Mucosa of descending colon (tissue), 3 donors: ENCODE measurements at regions not wholly inside any gene's neighbourhood (a gene's known extent, or its start where the extent isn't known, plus 50 kb on each side); places are given as distances from the start of the nearest gene placed in this dataset.

Experiments used
- ATAC-seq: fragments of 200-7000 bp; cut with Tn5 transposase; one replicate; pipeline ENCODE4 v1.9.1; 2020; ENCODE audit warnings: mild to moderate bottlenecking, moderate library complexity
- DNase-seq, 3 donors: peaks; one replicate each; pipeline ENCODE4 v3.0.0-alpha.2; 2020
- H3K36me3 ChIP-seq: fragments of 200-600 bp; one replicate; pipeline ENCODE4 v1.8.0; 2021; ENCODE audit warnings: low read depth, mild to moderate bottlenecking
- H3K4me1 ChIP-seq: fragments of 200-600 bp; one replicate; pipeline ENCODE4 v1.8.0; 2021; ENCODE audit warnings: low read depth, mild to moderate bottlenecking
- H3K4me3 ChIP-seq: fragments of 200-600 bp; one replicate; pipeline ENCODE4 v1.8.0; 2021; ENCODE audit warnings: mild to moderate bottlenecking
- H3K9me3 ChIP-seq: fragments of 200-600 bp; one replicate; pipeline ENCODE4 v1.8.0; 2021; ENCODE audit warnings: mild to moderate bottlenecking
- CTCF ChIP-seq: fragments of 200-600 bp; IDR thresholded peaks from one replicate; pipeline ENCODE4 v1.8.0; 2022; ENCODE audit warnings: antibody characterized with exemption, mild to moderate bottlenecking
- intact Hi-C, 2 donors: fragments of 100-400 bp; cut with DNase I in 1 of 2; cut with micrococcal nuclease in 1 of 2; formaldehyde crosslinking; loops; one replicate each; pipeline versions ENCODE4 v1.11.0 to v1.11.1; 2022; cut with DNase I, micrococcal nuclease
- donor health status: DM: no; HTN: no; CAD: no; lungs with moderate emphysema.
- donor health status: DM: no; HTN: no; CAD: no.
- donor health status: DM: no; HTN: yes; CAD: no.

GRCh38 chr10:24009736-24010135, 199.2 kb upstream of the KIAA1217 start:
- no peak overlapping the region for H3K4me3 ChIP-seq
- DNase-seq (no peak), ATAC-seq (no peak)
- intact Hi-C loops = no loop called here
- no peaks in the 10 kb centered on the region for H3K36me3 ChIP-seq
- no peaks in the 10 kb centered on the region for H3K4me1 ChIP-seq
- TF ChIP-seq CTCF = no peak
- H3K9me3 ChIP-seq = no peaks in the 10 kb centered on the region

DNA sequence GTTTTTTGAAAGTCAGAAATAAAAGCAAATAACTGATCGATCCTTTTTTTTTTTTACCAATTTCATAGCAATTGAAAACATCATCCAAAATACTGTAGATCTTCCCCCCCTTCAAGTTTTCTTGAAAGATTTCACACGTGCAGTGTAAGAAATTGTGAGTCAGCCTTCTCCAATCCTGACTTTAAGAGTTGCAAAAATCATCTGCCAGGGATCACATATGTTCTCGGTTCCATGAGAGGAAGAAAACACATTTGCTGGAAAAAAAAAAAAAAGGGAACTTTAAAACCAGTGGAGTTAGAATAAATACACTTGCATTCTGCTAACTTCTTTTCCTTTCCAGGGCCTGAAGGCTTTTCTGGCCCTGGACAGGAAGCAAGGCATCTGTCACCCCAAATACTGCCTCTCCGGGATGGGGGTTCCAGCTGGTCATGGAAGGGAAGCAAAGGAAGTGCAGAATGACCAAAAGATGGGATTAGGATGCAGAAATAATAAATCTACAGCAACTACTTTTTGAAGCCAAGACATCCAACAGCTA, 198.4 kb upstream of the KIAA1217 start:
- TF ChIP-seq CTCF = no peak
- Histone ChIP-seq H3K4me3 (no peak overlapping the region), H3K4me1 (no peaks in the 10 kb centered on the region), H3K36me3 (no peaks in the 10 kb centered on the region), H3K9me3 (no peaks in the 10 kb centered on the region)
- ATAC-seq (no peak), DNase-seq (no peak)
- intact Hi-C loops = no loop called here

DNA sequence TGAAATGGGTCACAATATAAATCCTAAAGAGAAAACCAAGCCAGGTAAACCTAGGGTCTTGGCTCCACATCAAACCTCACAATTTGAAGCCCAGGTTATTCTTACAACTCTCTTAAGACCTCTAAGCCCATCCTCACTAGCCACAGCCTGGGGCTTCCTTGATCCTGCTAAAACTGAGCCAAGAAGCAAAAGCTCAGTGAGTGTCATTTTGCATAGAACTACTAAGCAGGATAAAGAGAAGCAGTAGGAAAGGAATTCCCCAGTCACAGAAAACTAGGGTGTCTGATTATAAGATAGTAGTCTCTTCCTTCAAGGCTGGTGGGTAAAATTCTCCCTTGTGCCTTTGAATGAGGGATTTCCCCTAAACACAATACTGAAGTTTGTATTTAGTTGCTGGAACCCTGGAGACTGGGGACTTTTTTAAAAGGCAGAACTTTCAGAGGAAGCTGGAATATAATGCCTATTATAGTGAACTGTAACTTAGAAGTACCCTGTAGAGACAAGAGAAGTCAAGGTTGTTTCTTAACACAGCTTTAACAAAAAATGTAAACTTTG, 196.6 kb upstream of the KIAA1217 start:
- no peaks in the 10 kb centered on the region for H3K9me3 ChIP-seq
- H3K36me3 ChIP-seq = no peaks in the 10 kb centered on the region
- TF ChIP-seq CTCF = no peak
- ATAC-seq = no peak
- H3K4me3 ChIP-seq = no peak overlapping the region
- intact Hi-C loops = no loop called here
- H3K4me1 ChIP-seq = no peaks in the 10 kb centered on the region
- DNase-seq = no peak

GRCh38 chr10:24027107-24027506, 181.8 kb upstream of the KIAA1217 start:
- Histone ChIP-seq H3K36me3 (no peaks in the 10 kb centered on the region), H3K4me1 (no peaks in the 10 kb centered on the region), H3K4me3 (no peak overlapping the region), H3K9me3 (no peaks in the 10 kb centered on the region)
- DNase-seq (no peak), ATAC-seq (no peak)
- intact Hi-C loops = no loop called here
- TF ChIP-seq CTCF = no peak

- Histone ChIP-seq H3K4me1 (no peaks in the 10 kb centered on the region), H3K36me3 (no peaks in the 10 kb centered on the region), H3K9me3 (no peaks in the 10 kb centered on the region), H3K4me3 (no peak overlapping the region)
- ATAC-seq (no peak), DNase-seq (no peak)
- intact Hi-C loops = no loop called here
- no peak for TF ChIP-seq CTCF
These were observed 174.4 kb upstream of the KIAA1217 start for GRCh38 chr10:24034571-24034970.

DNA sequence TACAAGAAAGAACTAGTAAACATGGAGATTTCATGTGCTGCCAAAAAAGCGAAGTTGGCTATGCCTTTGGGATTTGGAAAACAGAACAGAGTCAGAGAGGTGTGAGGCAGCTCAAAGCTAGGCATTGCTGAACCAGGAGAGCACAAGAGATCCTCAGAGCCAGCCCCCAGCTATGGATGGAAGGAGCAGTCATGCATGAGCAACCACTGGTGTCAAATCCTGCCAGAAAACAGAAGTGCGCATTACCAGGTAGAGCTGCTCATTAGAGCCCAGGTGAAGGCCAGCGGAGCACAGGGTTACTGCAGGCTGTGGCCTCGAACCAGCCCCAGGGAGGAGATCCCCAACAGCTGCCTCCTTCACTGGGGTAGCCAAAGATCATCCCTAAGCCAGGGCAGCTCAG, 173.2 kb upstream of the KIAA1217 start:
- intact Hi-C loops = no loop called here
- TF ChIP-seq CTCF = no peak

More for the DNA sequence above, 173.2 kb upstream of the KIAA1217 start:
- no peak for ATAC-seq
- Histone ChIP-seq H3K36me3 (no peaks in the 10 kb centered on the region), H3K4me1 (no peaks in the 10 kb centered on the region), H3K9me3 (no peaks in the 10 kb centered on the region), H3K4me3 (no peak overlapping the region)
- no peak for DNase-seq
